DOHH2 (cell line): ENCODE measurements at regions not wholly inside any gene's neighbourhood (a gene's known extent, or its start where the extent isn't known, plus 50 kb on each side); places are given as distances from the start of the nearest gene placed in this dataset.

Experiments used
- H3F3A ChIP-seq: fragments of 200-600 bp; sonication (generic), shearing (Covaris generic); 2 replicates; pipeline ENCODE4 v1.6.0; 2016; ENCODE audit warnings: antibody characterized with exemption, mild to moderate bottlenecking; ENCODE audit not compliant: control insufficient read depth, insufficient read depth
- H3K27ac ChIP-seq: fragments of 200-600 bp; sonication (generic); 2 replicates; pipeline ENCODE4 v1.5.1; 2014; ENCODE audit warnings: low read depth, mild to moderate bottlenecking, low read length, moderate library complexity
- H3K27me3 ChIP-seq: fragments of 200-600 bp; sonication (generic); 2 replicates; pipeline ENCODE4 v1.6.1; 2014; ENCODE audit warnings: mild to moderate bottlenecking, low read length, mixed read lengths; ENCODE audit not compliant: control insufficient read depth
- H3K36me3 ChIP-seq: fragments of 200-600 bp; sonication (generic); 2 replicates; pipeline ENCODE4 v1.6.1; 2014; ENCODE audit warnings: mild to moderate bottlenecking, low read length, moderate library complexity, mixed read lengths; ENCODE audit not compliant: control insufficient read depth
- H3K4me1 ChIP-seq: fragments of 200-600 bp; sonication (generic); 2 replicates; pipeline ENCODE4 v1.6.1; 2014; ENCODE audit warnings: mild to moderate bottlenecking, low read length, mixed read lengths; ENCODE audit not compliant: control insufficient read depth
- H3K4me2 ChIP-seq: fragments of 200-600 bp; sonication (generic); 2 replicates; pipeline ENCODE4 v1.6.0; 2014; ENCODE audit warnings: mild to moderate bottlenecking, low read length, moderate library complexity
- H3K4me3 ChIP-seq: fragments of 200-600 bp; sonication (generic); 2 replicates; pipeline ENCODE4 v1.5.1; 2014; ENCODE audit warnings: mild to moderate bottlenecking, low read length, mixed read lengths
- H3K79me2 ChIP-seq: fragments of 200-600 bp; sonication (generic); 2 replicates; pipeline ENCODE4 v1.6.1; 2014; ENCODE audit warnings: mild to moderate bottlenecking, low read length, mixed read lengths; ENCODE audit not compliant: control insufficient read depth
- H3K9me2 ChIP-seq: fragments of 200-600 bp; sonication (generic); replicated peaks from 2 replicates; pipeline ENCODE4 v1.6.1; 2014; ENCODE audit warnings: mild to moderate bottlenecking, low read length, mixed read lengths; ENCODE audit not compliant: control insufficient read depth
- H3K9me3 ChIP-seq: fragments of 200-600 bp; sonication (generic); 2 replicates; pipeline ENCODE4 v1.6.1; 2014; ENCODE audit warnings: antibody characterized with exemption, low read length, mixed read lengths; ENCODE audit not compliant: control insufficient read depth, insufficient read depth
- H4K20me1 ChIP-seq: fragments of 200-600 bp; sonication (generic); 2 replicates; pipeline ENCODE4 v1.6.0; 2014; ENCODE audit warnings: low read depth, mild to moderate bottlenecking, antibody characterized with exemption, low read length, moderate library complexity; ENCODE audit not compliant: control insufficient read depth, insufficient read depth
- CTCF ChIP-seq: fragments of 200-600 bp; sonication (generic); IDR thresholded peaks from one replicate; pipeline ENCODE4 v1.5.1; 2014; ENCODE audit warnings: antibody characterized with exemption, mild to moderate bottlenecking, low read depth, low read length; ENCODE audit not compliant: poor library complexity, severe bottlenecking
- EZH2phosphoT487 ChIP-seq: fragments of 200-600 bp; sonication (generic); IDR thresholded peaks from 2 replicates; pipeline ENCODE4 v1.6.1; 2017; ENCODE audit warnings: borderline replicate concordance, mild to moderate bottlenecking, antibody characterized with exemption, low read length, moderate library complexity, mixed read lengths

GRCh38 chr10:36885746-36886145 lies 239.7 kb upstream of the ANKRD30A start:
- H3K27ac ChIP-seq: no peak overlapping the region
- H3F3A ChIP-seq: no peaks in the 10 kb centered on the region
- no peaks in the 10 kb centered on the region for H3K9me3 ChIP-seq
- no peaks in the 10 kb centered on the region for H3K27me3 ChIP-seq
- H3K36me3 ChIP-seq: no peaks in the 10 kb centered on the region
- H3K79me2 ChIP-seq: no peaks in the 10 kb centered on the region
- no peaks in the 10 kb centered on the region for H3K9me2 ChIP-seq
- no peak overlapping the region for H3K4me2 ChIP-seq
- H4K20me1 ChIP-seq: no peaks in the 10 kb centered on the region
- TF ChIP-seq CTCF: no peak
- no peak for TF ChIP-seq EZH2phosphoT487
- H3K4me3 ChIP-seq: no peak overlapping the region
- H3K4me1 ChIP-seq: no peaks in the 10 kb centered on the region

GRCh38 chr10:36882781-36883180 lies 242.6 kb upstream of the ANKRD30A start:
- H3K36me3 ChIP-seq: no peaks in the 10 kb centered on the region
- no peak overlapping the region for H3K4me3 ChIP-seq
- no peaks in the 10 kb centered on the region for H3K4me1 ChIP-seq
- no peaks in the 10 kb centered on the region for H3K27me3 ChIP-seq
- H3K9me2 ChIP-seq: no peaks in the 10 kb centered on the region
- no peaks in the 10 kb centered on the region for H3K9me3 ChIP-seq
- H3K27ac ChIP-seq: no peak overlapping the region
- H3F3A ChIP-seq: no peaks in the 10 kb centered on the region
- H3K79me2 ChIP-seq: no peaks in the 10 kb centered on the region
- TF ChIP-seq CTCF: no peak
- no peak for TF ChIP-seq EZH2phosphoT487
- no peak overlapping the region for H3K4me2 ChIP-seq
- H4K20me1 ChIP-seq: no peaks in the 10 kb centered on the region

GRCh38 chr10:36880898-36881297 lies 244.5 kb upstream of the ANKRD30A start:
- no peaks in the 10 kb centered on the region for H4K20me1 ChIP-seq
- no peak for TF ChIP-seq EZH2phosphoT487
- peak; percentile 24 for TF ChIP-seq CTCF

More at GRCh38 chr10:36880898-36881297, 244.5 kb upstream of the ANKRD30A start:
- Histone ChIP-seq H3K79me2 (no peaks in the 10 kb centered on the region), H3K27ac (no peak overlapping the region), H3K9me2 (no peaks in the 10 kb centered on the region), H3K9me3 (no peaks in the 10 kb centered on the region), H3K4me2 (no peak overlapping the region), H3K4me1 (no peaks in the 10 kb centered on the region), H3F3A (no peaks in the 10 kb centered on the region), H3K27me3 (no peaks in the 10 kb centered on the region), H3K36me3 (no peaks in the 10 kb centered on the region), H3K4me3 (no peak overlapping the region)
